SU-DHL-6 (cell line): ENCODE measurements at regions not wholly inside any gene's neighbourhood (a gene's known extent, or its start where the extent isn't known, plus 50 kb on each side); places are given as distances from the start of the nearest gene placed in this dataset.

ENCODE experiments used
- H2AFZ ChIP-seq: fragments of 200-600 bp; sonication (generic); 2 replicates; pipeline ENCODE4 v1.6.1; 2014; ENCODE audit warnings: low read depth, mild to moderate bottlenecking, moderate library complexity, mixed read lengths, antibody characterized with exemption, low read length; ENCODE audit not compliant: severe bottlenecking
- H3F3A ChIP-seq: fragments of 200-600 bp; shearing (Covaris generic); 2 replicates; pipeline ENCODE4 v1.6.0; 2016; ENCODE audit warnings: antibody characterized with exemption, mild to moderate bottlenecking; ENCODE audit not compliant: insufficient read depth
- H3K27ac ChIP-seq: fragments of 200-600 bp; sonication (generic); 2 replicates; pipeline ENCODE4 v1.5.1; 2016; ENCODE audit warnings: low read depth, mild to moderate bottlenecking, low read length, moderate library complexity, mixed read lengths
- H3K27me3 ChIP-seq: fragments of 200-600 bp; sonication (generic), shearing (Covaris generic); 2 replicates; pipeline ENCODE4 v1.6.0; 2014; ENCODE audit warnings: mild to moderate bottlenecking, low read length
- H3K36me3 ChIP-seq: fragments of 200-600 bp; sonication (generic); 2 replicates; pipeline ENCODE4 v1.6.1; 2014; ENCODE audit warnings: mild to moderate bottlenecking, low read length, mixed read lengths
- H3K4me2 ChIP-seq: fragments of 300-600, 200-600 bp; shearing (Covaris generic), sonication (generic); 2 replicates; pipeline ENCODE4 v1.6.0; 2014; ENCODE audit warnings: low read length, low read depth, mild to moderate bottlenecking; ENCODE audit not compliant: poor library complexity, severe bottlenecking
- H3K4me3 ChIP-seq: fragments of 200-600 bp; sonication (generic); 2 replicates; pipeline ENCODE4 v1.5.1; 2014; ENCODE audit warnings: antibody characterized with exemption, low read length, mild to moderate bottlenecking, mixed read lengths; ENCODE audit not compliant: insufficient read depth, poor library complexity, severe bottlenecking
- H3K79me2 ChIP-seq: fragments of 200-600 bp; sonication (generic); 2 replicates; pipeline ENCODE4 v1.6.1; 2014; ENCODE audit warnings: mild to moderate bottlenecking, low read length, moderate library complexity; ENCODE audit not compliant: insufficient read depth
- H3K9ac ChIP-seq: fragments of 200-600 bp; sonication (generic); 2 replicates; pipeline ENCODE4 v1.7.0; 2014; ENCODE audit warnings: mild to moderate bottlenecking, low read length
- H3K9me2 ChIP-seq: fragments of 200-600 bp; sonication (generic); replicated peaks from 2 replicates; pipeline ENCODE4 v1.6.1; 2014; ENCODE audit warnings: low read length; ENCODE audit not compliant: insufficient read depth
- H3K9me3 ChIP-seq: fragments of 200-600 bp; sonication (generic); 2 replicates; pipeline ENCODE4 v1.6.1; 2014; ENCODE audit warnings: low read length, mixed read lengths; ENCODE audit not compliant: insufficient read depth
- H4K20me1 ChIP-seq: fragments of 200-600 bp; sonication (generic); 2 replicates; pipeline ENCODE4 v1.6.1; 2014; ENCODE audit warnings: low read depth, mild to moderate bottlenecking, antibody characterized with exemption, low read length, moderate library complexity, mixed read lengths
- CTCF ChIP-seq: fragments of 200-600 bp; sonication (generic); IDR thresholded peaks from one replicate; pipeline ENCODE4 v1.5.1; 2017; ENCODE audit warnings: antibody characterized with exemption, mild to moderate bottlenecking, low read length, moderate library complexity; ENCODE audit not compliant: insufficient read depth, poor library complexity, severe bottlenecking
- EZH2phosphoT487 ChIP-seq: fragments of 200-600 bp; sonication (generic), shearing (Covaris generic); conservative IDR thresholded peaks from 2 replicates; pipeline ENCODE4 v1.6.1; 2018; ENCODE audit warnings: mild to moderate bottlenecking, antibody characterized with exemption, low read length, moderate library complexity, mixed read lengths

DNA sequence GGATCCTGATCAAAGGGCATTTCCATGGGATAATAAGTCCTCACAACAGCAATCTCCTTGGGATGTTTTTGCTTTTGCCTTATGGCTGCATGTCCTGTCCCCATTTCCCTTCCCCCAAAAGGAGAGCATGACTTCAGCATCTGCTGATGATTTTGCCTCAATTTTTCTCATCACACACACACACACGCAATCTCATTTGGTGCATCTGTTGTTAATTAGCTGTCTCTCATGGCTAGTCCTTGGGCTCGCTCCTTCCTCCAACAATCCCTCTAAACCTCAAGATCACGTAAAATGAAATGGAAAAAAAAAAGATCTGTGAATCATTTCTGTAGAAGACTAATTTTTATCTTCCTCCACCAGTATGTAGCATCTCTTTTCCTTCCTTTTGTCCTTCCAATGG lies 153.6 kb downstream of the RBMX2 start:
- Histone ChIP-seq H2AFZ (no peak overlapping the region), H3K27me3 (no peaks in the 10 kb centered on the region), H3K9ac (no peak overlapping the region), H3K36me3 (no peaks in the 10 kb centered on the region), H3K79me2 (no peaks in the 10 kb centered on the region), H3K4me2 (no peak overlapping the region), H4K20me1 (no peaks in the 10 kb centered on the region), H3K4me3 (no peak overlapping the region), H3K9me2 (no peaks in the 10 kb centered on the region), H3K9me3 (no peaks in the 10 kb centered on the region), H3F3A (no peaks in the 10 kb centered on the region), H3K27ac (no peak overlapping the region)
- no peak for TF ChIP-seq CTCF
- no peak for TF ChIP-seq EZH2phosphoT487

- Histone ChIP-seq H4K20me1 (no peaks in the 10 kb centered on the region), H3K9ac (no peak overlapping the region), H3K4me3 (no peak overlapping the region), H3F3A (no peaks in the 10 kb centered on the region), H3K9me3 (no peaks in the 10 kb centered on the region), H3K79me2 (no peaks in the 10 kb centered on the region), H3K27ac (no peak overlapping the region), H3K4me2 (no peak overlapping the region), H3K36me3 (no peaks in the 10 kb centered on the region), H3K27me3 (no peaks in the 10 kb centered on the region), H2AFZ (no peak overlapping the region), H3K9me2 (no peaks in the 10 kb centered on the region)
- TF ChIP-seq EZH2phosphoT487 = no peak
- TF ChIP-seq CTCF = no peak
Observed at GRCh38 chrX:130555757-130556156, 154.0 kb downstream of the RBMX2 start.

DNA sequence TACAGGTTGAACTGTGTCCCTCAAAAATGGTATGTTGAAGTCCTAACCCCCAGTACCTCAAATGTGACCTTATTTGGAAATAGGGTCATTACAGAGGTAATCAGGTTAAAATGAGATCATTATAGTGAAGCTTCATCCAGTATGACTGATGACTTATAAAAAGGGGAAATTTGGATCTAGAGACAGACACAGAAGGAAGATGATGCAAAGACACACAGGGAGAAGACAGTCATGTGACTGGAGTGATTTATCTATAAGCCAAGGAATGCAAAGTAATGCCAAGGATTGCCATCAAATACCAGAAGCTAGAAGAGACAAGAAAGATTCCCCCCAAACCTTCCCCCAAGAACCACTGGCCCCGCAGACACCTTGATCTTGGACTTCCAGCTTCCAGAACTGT lies 155.2 kb downstream of the RBMX2 start:
- Histone ChIP-seq H4K20me1 (no peaks in the 10 kb centered on the region), H3F3A (no peaks in the 10 kb centered on the region), H3K36me3 (no peaks in the 10 kb centered on the region), H3K4me3 (no peak overlapping the region), H2AFZ (no peak overlapping the region), H3K27ac (no peak overlapping the region), H3K9me2 (no peaks in the 10 kb centered on the region), H3K79me2 (no peaks in the 10 kb centered on the region), H3K4me2 (no peak overlapping the region), H3K9me3 (no peaks in the 10 kb centered on the region), H3K27me3 (no peaks in the 10 kb centered on the region), H3K9ac (no peak overlapping the region)
- no peak for TF ChIP-seq EZH2phosphoT487
- no peak for TF ChIP-seq CTCF

GRCh38 chrX:130560544-130560943 lies 158.8 kb downstream of the RBMX2 start:
- Histone ChIP-seq H3K9ac (no peak overlapping the region), H3K36me3 (no peaks in the 10 kb centered on the region), H3K9me3 (no peaks in the 10 kb centered on the region), H3K27ac (no peak overlapping the region), H3K9me2 (no peaks in the 10 kb centered on the region), H3F3A (no peaks in the 10 kb centered on the region), H4K20me1 (no peaks in the 10 kb centered on the region), H3K4me2 (no peak overlapping the region), H3K79me2 (no peaks in the 10 kb centered on the region), H2AFZ (no peak overlapping the region), H3K27me3 (no peaks in the 10 kb centered on the region), H3K4me3 (no peak overlapping the region)
- no peak for TF ChIP-seq CTCF
- no peak for TF ChIP-seq EZH2phosphoT487
